ENCODE measurements at regions not wholly inside any gene's neighbourhood (a gene's known extent, or its start where the extent isn't known, plus 50 kb on each side); places are given as distances from the start of the nearest gene placed in this dataset.
"Not testable (repeated sequence)": the region's sequence is repeated elsewhere in the genome, so short reads cannot be mapped to it uniquely, and the experiment has no call there.

DNA sequence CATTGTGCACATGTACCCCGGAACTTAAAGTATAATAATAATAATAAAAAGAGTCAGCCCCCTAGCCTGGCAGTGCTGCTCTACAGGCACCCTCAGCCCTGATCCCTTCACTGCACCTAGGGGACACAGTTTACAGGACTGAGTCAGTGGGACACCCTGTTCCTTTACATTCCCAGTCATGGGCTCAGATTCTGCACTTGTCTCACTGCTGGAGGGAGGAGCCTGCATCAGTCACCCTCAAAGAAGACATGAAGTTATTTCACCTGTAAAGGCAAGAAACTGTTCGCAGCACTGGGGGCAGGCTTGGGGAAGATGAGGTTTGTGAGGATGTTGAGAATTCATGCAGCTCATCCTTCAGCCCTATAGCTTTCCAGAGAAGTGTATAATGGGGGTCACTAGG is 50.7 kb upstream of the VPREB1 start:
- RAD21 ChIA-PET (ENCODE audit: low non-redundant PET in 1 of 2, low total read pairs in 2 of 2, uncharacterized antibody in 2 of 2, unreplicated experiment in 2 of 2): no interaction called here

GRCh38 chr22:22193462-22193861 is 51.1 kb upstream of the VPREB1 start:
- H3K27ac ChIP-seq (ENCODE audit: low read depth, low read length); H3K9me2 ChIP-seq (ENCODE audit: insufficient read depth); H3K79me2 ChIP-seq (ENCODE audit: insufficient read depth, low read length); CTCF ChIA-PET; intact Hi-C loops (cut with micrococcal nuclease); H3K9ac ChIP-seq (ENCODE audit: low read length); RAD21 ChIA-PET (ENCODE audit: low non-redundant PET in 1 of 2, low total read pairs in 2 of 2, uncharacterized antibody in 2 of 2, unreplicated experiment in 2 of 2); H3K36me3 ChIP-seq (ENCODE audit: control insufficient read depth in 1 of 2, insufficient read depth in 2 of 2, low read length in 2 of 2); POLR2A ChIA-PET; ATAC-seq; H3K4me3 ChIP-seq (replicated peaks in 1 of 2; ENCODE audit: low read depth in 1 of 2, low read length in 2 of 2); H3K4me1 ChIP-seq (ENCODE audit: control insufficient read depth in 1 of 2, insufficient read depth in 2 of 2, low read length in 2 of 2); H3K4me2 ChIP-seq (ENCODE audit: low read length); H3K27me3 ChIP-seq (ENCODE audit: insufficient read depth, low read length); H3K9me3 ChIP-seq (ENCODE audit: control insufficient read depth in 1 of 2, insufficient read depth in 1 of 2, low read depth in 1 of 2, low read length in 2 of 2); H4K20me1 ChIP-seq (ENCODE audit: insufficient read depth); BruUV-seq (replicated peaks); DNase-seq (ENCODE audit: low read depth, low spot score); H2AFZ ChIP-seq (ENCODE audit: low read depth, low read length, poor library complexity, severe bottlenecking): not testable (repeated sequence)

More for the DNA sequence above, 50.7 kb upstream of the VPREB1 start:
- TF ChIP-seq POLR2A (IDR thresholded peaks at IDR 0.05; ENCODE audit: borderline replicate concordance, extremely low read depth, insufficient read depth, insufficient read length): no peak
- TF ChIP-seq CEBPB (IDR thresholded peaks at IDR 0.05; ENCODE audit: low read depth): no peak
- no peak for TF ChIP-seq FOSL1 (IDR thresholded peaks at IDR 0.05; ENCODE audit: low read depth)
- no peaks in the 10 kb centered on the region for H3K79me2 ChIP-seq (ENCODE audit: insufficient read depth, low read length)
- H3K27me3 ChIP-seq (ENCODE audit: insufficient read depth, low read length): peaks cover 5% of the 10 kb centered on the region; the same call in 1 of the 2 replicates
- intact Hi-C loops (cut with micrococcal nuclease): no loop called here
- no peaks in the 10 kb centered on the region for H3K36me3 ChIP-seq (ENCODE audit: control insufficient read depth in 1 of 2, insufficient read depth in 2 of 2, low read length in 2 of 2)
- POLR2A ChIA-PET: no interaction called here
- no peak for DNase-seq (ENCODE audit: low read depth, low spot score)
- H3K4me1 ChIP-seq (ENCODE audit: control insufficient read depth in 1 of 2, insufficient read depth in 2 of 2, low read length in 2 of 2): no peaks in the 10 kb centered on the region
- CTCF ChIA-PET: no interaction called here
- no peaks in the 10 kb centered on the region for H3K9me3 ChIP-seq (ENCODE audit: control insufficient read depth in 1 of 2, insufficient read depth in 1 of 2, low read depth in 1 of 2, low read length in 2 of 2)
- no peaks in the 10 kb centered on the region for H3K9me2 ChIP-seq (ENCODE audit: insufficient read depth)
- no peak overlapping the region for H3K4me2 ChIP-seq (ENCODE audit: low read length)
- H2AFZ ChIP-seq (ENCODE audit: low read depth, low read length, poor library complexity, severe bottlenecking): no peak overlapping the region
- H3K4me3 ChIP-seq (replicated peaks in 1 of 2; ENCODE audit: low read depth in 1 of 2, low read length in 2 of 2): no peak overlapping the region
- no peak overlapping the region for H3K9ac ChIP-seq (ENCODE audit: low read length)
- ATAC-seq: no peak
- H4K20me1 ChIP-seq (ENCODE audit: insufficient read depth): no peaks in the 10 kb centered on the region
- H3K27ac ChIP-seq (ENCODE audit: low read depth, low read length): no peak overlapping the region
- BruUV-seq (replicated peaks): no TSS peak

- H3K4me3 ChIP-seq (replicated peaks in 1 of 2; ENCODE audit: low read depth in 1 of 2, low read length in 2 of 2); BruUV-seq (replicated peaks); H3K9me3 ChIP-seq (ENCODE audit: control insufficient read depth in 1 of 2, insufficient read depth in 1 of 2, low read depth in 1 of 2, low read length in 2 of 2); H3K9me2 ChIP-seq (ENCODE audit: insufficient read depth); H3K9ac ChIP-seq (ENCODE audit: low read length); POLR2A ChIA-PET; H3K36me3 ChIP-seq (ENCODE audit: control insufficient read depth in 1 of 2, insufficient read depth in 2 of 2, low read length in 2 of 2); RAD21 ChIA-PET (ENCODE audit: low non-redundant PET in 1 of 2, low total read pairs in 2 of 2, uncharacterized antibody in 2 of 2, unreplicated experiment in 2 of 2); H3K27ac ChIP-seq (ENCODE audit: low read depth, low read length); H3K4me1 ChIP-seq (ENCODE audit: control insufficient read depth in 1 of 2, insufficient read depth in 2 of 2, low read length in 2 of 2); H2AFZ ChIP-seq (ENCODE audit: low read depth, low read length, poor library complexity, severe bottlenecking); CTCF ChIA-PET; H3K27me3 ChIP-seq (ENCODE audit: insufficient read depth, low read length); H3K4me2 ChIP-seq (ENCODE audit: low read length); ATAC-seq; DNase-seq (ENCODE audit: low read depth, low spot score); intact Hi-C loops (cut with micrococcal nuclease); H3K79me2 ChIP-seq (ENCODE audit: insufficient read depth, low read length); H4K20me1 ChIP-seq (ENCODE audit: insufficient read depth): not testable (repeated sequence)
Measured at GRCh38 chr22:22193006-22193405, 51.6 kb upstream of the VPREB1 start.

GRCh38 chr22:22189796-22190195 is 54.8 kb upstream of the VPREB1 start:
- peaks cover 22% of the 10 kb centered on the region; the same call in 1 of the 2 replicates for H3K27me3 ChIP-seq (ENCODE audit: insufficient read depth, low read length)
- H2AFZ ChIP-seq (ENCODE audit: low read depth, low read length, poor library complexity, severe bottlenecking); DNase-seq (ENCODE audit: low read depth, low spot score); H3K9ac ChIP-seq (ENCODE audit: low read length); H4K20me1 ChIP-seq (ENCODE audit: insufficient read depth); H3K9me3 ChIP-seq (ENCODE audit: control insufficient read depth in 1 of 2, insufficient read depth in 1 of 2, low read depth in 1 of 2, low read length in 2 of 2); H3K27ac ChIP-seq (ENCODE audit: low read depth, low read length); H3K4me3 ChIP-seq (replicated peaks in 1 of 2; ENCODE audit: low read depth in 1 of 2, low read length in 2 of 2); ATAC-seq; POLR2A ChIA-PET; H3K9me2 ChIP-seq (ENCODE audit: insufficient read depth); H3K4me1 ChIP-seq (ENCODE audit: control insufficient read depth in 1 of 2, insufficient read depth in 2 of 2, low read length in 2 of 2); H3K4me2 ChIP-seq (ENCODE audit: low read length); H3K79me2 ChIP-seq (ENCODE audit: insufficient read depth, low read length); RAD21 ChIA-PET (ENCODE audit: low non-redundant PET in 1 of 2, low total read pairs in 2 of 2, uncharacterized antibody in 2 of 2, unreplicated experiment in 2 of 2); H3K36me3 ChIP-seq (ENCODE audit: control insufficient read depth in 1 of 2, insufficient read depth in 2 of 2, low read length in 2 of 2); BruUV-seq (replicated peaks); intact Hi-C loops (cut with micrococcal nuclease); CTCF ChIA-PET: not testable (repeated sequence)
